Fibroblast of villous mesenchyme (primary cell): ENCODE measurements at regions not wholly inside any gene's neighbourhood (a gene's known extent, or its start where the extent isn't known, plus 50 kb on each side); places are given as distances from the start of the nearest gene placed in this dataset.

Experiments
- DNase-seq: peaks from one replicate; pipeline ENCODE4 v3.0.0-alpha.2; 2010; ENCODE audit warnings: low read depth
- H3K4me3 ChIP-seq: 2 replicates; pipeline ENCODE4 v1.5.1; 2011; ENCODE audit warnings: low read depth, mild to moderate bottlenecking, low read length
- TF ChIP-seq, protein P1 (sequence below): IDR thresholded peaks from 2 replicates; pipeline ENCODE4 v1.5.1; 2012; ENCODE audit warnings: low read depth, mild to moderate bottlenecking, low read length; ENCODE audit not compliant: insufficient read depth

DNA sequence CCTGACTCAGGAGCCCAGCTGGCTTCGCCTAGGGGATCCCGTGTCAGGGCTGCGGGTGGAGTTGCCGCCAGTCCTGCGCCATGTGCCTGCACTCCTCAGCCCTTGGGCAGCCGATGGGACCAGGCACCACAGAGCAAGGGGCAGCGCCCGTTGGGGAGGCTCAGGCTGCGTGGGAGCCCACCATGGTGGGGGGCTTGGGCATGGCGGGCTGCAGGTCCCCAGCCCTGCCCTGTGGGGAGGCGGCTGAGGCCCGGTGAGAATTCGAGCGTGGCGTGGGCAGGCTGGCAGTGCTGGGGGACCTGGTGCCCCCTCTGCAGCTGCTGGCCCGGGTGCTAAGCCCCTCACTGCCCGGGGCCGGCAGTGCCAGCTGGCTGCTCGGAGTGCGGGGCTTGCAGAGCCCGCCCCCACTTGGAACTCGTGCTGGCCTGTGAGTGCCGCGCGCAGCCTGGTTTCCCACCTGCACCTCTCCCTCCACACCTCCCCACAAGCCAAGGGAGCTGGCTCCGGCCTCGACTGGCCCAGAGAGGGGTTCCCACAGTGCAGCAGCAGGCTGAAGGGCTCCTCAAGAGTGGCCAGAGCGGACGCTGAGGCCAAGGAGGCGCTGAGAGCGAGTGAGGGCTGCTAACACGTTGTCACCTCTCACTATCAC lies 135.1 kb upstream of the SEL1L start:
- TF ChIP-seq, protein P1, sequence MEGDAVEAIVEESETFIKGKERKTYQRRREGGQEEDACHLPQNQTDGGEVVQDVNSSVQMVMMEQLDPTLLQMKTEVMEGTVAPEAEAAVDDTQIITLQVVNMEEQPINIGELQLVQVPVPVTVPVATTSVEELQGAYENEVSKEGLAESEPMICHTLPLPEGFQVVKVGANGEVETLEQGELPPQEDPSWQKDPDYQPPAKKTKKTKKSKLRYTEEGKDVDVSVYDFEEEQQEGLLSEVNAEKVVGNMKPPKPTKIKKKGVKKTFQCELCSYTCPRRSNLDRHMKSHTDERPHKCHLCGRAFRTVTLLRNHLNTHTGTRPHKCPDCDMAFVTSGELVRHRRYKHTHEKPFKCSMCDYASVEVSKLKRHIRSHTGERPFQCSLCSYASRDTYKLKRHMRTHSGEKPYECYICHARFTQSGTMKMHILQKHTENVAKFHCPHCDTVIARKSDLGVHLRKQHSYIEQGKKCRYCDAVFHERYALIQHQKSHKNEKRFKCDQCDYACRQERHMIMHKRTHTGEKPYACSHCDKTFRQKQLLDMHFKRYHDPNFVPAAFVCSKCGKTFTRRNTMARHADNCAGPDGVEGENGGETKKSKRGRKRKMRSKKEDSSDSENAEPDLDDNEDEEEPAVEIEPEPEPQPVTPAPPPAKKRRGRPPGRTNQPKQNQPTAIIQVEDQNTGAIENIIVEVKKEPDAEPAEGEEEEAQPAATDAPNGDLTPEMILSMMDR: no peak

DNA sequence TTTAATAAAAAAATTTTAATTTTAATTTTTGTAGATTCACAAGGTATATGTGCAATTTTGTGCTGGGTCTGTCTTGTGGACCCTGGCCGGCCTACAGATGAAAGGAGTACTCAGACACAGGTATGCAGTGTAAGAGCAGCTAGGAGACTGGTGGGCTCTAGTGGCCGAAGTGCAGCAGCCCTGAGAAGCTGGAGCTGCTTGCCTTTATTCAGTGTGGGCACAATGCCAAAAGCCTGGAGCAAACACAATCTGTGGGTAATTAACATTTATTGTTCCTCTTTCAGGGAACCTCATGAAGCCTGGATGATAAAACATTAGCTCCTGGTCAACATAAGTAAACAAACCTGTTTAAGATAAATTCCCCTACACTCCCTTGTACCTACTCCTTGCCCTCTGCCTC lies 135.7 kb upstream of the SEL1L start:
- no peak for DNase-seq
- no peak overlapping the region for H3K4me3 ChIP-seq
- TF ChIP-seq, protein P1: no peak

More for the DNA sequence above, 135.1 kb upstream of the SEL1L start:
- no peak for DNase-seq
- H3K4me3 ChIP-seq: no peak overlapping the region

DNA sequence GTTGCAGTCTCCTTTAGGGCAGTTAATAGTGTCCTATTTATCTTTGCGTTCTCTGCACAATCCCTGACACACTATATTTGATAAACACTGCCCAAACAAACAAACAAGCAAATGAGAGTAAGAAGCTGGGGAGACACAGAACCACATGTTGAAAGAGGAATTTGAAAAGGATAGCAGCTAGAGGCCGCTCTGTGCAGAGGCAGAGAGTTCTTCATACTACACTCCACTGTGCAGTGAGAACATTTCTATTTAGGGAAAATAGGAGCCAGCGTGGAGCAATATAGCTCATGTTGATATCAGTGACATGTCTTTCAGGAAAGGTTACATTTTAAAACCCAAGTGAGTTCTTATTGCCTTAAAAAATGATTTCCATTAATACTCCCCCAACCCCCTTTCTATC lies 140.3 kb upstream of the SEL1L start:
- no peak for DNase-seq
- TF ChIP-seq, protein P1: no peak
- no peak overlapping the region for H3K4me3 ChIP-seq

DNA sequence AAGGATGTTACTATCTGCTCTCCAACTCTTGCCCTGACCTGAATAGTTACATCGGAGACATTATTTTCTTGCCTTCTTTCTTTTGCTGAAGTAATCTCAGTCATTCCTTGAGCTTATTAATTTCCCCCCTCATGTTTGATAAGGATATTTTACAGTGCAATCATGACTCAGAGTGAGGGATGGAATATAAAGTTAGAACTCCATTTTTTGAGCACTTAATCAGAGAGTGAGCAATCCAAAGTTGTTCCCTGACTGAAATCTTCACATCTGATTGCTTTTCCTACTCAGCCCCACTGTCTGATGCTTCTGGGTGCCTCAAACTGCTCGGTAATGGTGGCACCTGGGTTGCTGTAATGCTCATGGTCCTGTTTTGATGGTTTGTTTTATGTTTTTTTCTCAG lies 142.7 kb upstream of the SEL1L start:
- H3K4me3 ChIP-seq: no peak overlapping the region
- DNase-seq: no peak
- TF ChIP-seq, protein P1: no peak

DNA sequence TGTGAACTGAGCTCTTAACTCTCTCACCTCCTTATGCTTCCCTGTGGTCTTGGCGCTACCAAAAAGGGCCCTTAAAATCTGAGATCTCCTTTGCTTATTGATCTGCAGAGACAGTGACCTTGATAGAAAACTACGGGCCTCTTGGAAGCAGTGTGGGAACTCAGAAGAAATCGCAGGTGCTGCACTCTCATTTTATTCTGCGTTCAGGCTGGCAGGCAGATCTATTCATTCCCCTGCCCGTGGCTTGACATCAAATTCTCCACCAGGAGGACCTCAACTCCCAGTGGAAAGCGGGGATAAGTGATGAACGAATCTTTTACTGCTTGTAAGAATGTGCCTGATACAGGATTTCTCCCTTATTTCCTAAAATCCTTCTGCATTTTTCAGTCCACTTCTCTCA lies 143.2 kb upstream of the SEL1L start:
- H3K4me3 ChIP-seq: no peak overlapping the region
- TF ChIP-seq, protein P1: no peak
- DNase-seq: no peak

DNA sequence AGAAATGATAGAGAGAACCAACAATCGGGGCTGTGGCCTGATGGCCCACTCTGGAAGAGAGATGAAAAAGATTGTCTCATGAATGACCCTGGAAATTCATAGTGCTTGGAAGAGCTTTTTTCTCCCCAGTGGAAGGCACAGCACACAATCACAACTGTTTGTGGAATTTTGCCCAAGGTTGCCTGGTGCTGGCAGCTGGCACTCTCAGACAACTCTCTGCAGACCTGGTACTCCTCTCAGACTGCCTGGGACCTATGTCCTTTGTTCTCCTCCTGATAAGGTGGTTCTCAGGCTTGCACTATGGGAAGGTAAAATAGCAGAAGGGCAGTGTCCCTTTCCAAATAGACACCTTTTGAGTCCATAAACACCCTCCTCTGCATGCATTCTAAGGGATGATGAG lies 144.1 kb upstream of the SEL1L start:
- no peak for DNase-seq
- TF ChIP-seq, protein P1: no peak
- no peak overlapping the region for H3K4me3 ChIP-seq

DNA sequence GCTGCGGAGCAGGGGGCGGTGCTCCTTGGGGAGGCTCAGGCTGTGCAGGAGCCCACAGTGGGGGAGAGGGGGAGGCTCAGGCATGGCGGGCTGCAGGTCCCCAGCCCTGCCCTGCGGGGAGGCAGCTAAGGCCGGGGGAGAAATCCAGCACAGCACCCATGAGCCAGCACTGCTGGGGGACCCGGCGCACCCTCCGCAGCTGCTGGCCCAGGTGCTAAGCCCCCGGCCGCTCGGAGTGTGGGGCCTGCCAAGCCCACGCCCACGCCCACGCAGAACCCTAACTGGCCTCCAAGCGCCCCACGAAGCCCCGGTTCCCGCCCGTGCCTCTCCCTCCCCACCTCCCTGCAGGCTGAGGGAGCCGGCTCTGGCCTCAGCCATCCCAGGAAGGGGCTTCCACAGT lies 145.6 kb upstream of the SEL1L start:
- H3K4me3 ChIP-seq: no peak overlapping the region
- DNase-seq: no peak
- TF ChIP-seq, protein P1: no peak
